K562 (cell line): ENCODE measurements at regions not wholly inside any gene's neighbourhood (a gene's known extent, or its start where the extent isn't known, plus 50 kb on each side); places are given as distances from the start of the nearest gene placed in this dataset.
"Not testable (repeated sequence)": the region's sequence is repeated elsewhere in the genome, so short reads cannot be mapped to it uniquely, and the experiment has no call there.

ENCODE experiments used
- ATAC-seq: fragments of 200-7000 bp; cut with Tn5 transposase; 3 replicates; pipeline ENCODE4 v1.9.1; 2020; ENCODE audit warnings: moderate library complexity
- BruUV-seq: library from RNA; stranded (reverse); fragments of 400-500 nt; replicated peaks from 2 replicates; lab custom pipeline; 2021; lab: Mats Ljungman, UMichigan
- CTCF ChIA-PET: fragments of 300-600 bp; formaldehyde crosslinking; extraction: SDS; loops from one replicate; lab custom pipeline; 2021; ENCODE audit warnings: low intra/inter-chr PET ratio; lab: Yijun Ruan, JAX
- POLR2A ChIA-PET: fragments of 300-600, 350-650 bp; sonication (Branson Sonifier 250); formaldehyde crosslinking; extraction: SDS; loops from one replicate; lab custom pipeline; 2021; ENCODE audit warnings: antibody characterized with exemption, inconsistent platforms; lab: Yijun Ruan, JAX
- DNase-seq, 4 experiments: peaks; one replicate each; pipeline versions ENCODE4 v3.0.0 to v3.0.0-alpha.2; 2011 to 2018; ENCODE audit warnings: low spot score in 3 of 4, mixed read lengths in 3 of 4; ENCODE audit errors: extremely low read depth in 1 of 4
- FAIRE-seq: peaks from 2 replicates; lab custom pipeline; 2011; peaks lifted over from hg19 to GRCh38; lab: Jason Lieb, UNC
- H2AFZ ChIP-seq: 2 replicates; pipeline ENCODE4 v1.6.0; 2011; ENCODE audit warnings: low read depth, low read length, control low read depth, inconsistent platforms
- H3K27ac ChIP-seq: fragments of 200-600 bp; 3 replicates; pipeline ENCODE4 v1.8.0; 2011; ENCODE audit warnings: low read depth, mild to moderate bottlenecking, control low read depth, inconsistent platforms, low read length, moderate library complexity, mixed read lengths; ENCODE audit errors: extremely low read depth
- H3K27me3 ChIP-seq, 2 experiments: fragments of 300-600 bp in 1 of 2; 2 replicates in 1 of 2; 3 replicates in 1 of 2; pipeline versions ENCODE4 v1.6.0 to v1.8.0; 2011; ENCODE audit warnings: inconsistent platforms in 2 of 2, low read length in 2 of 2, mild to moderate bottlenecking in 1 of 2, mixed read lengths in 1 of 2, moderate library complexity in 1 of 2; ENCODE audit not compliant: control insufficient read depth in 2 of 2, insufficient read depth in 2 of 2
- H3K36me3 ChIP-seq: fragments of 300-600 bp; 3 replicates; pipeline ENCODE4 v1.8.0; 2011; ENCODE audit warnings: mild to moderate bottlenecking, low read length, inconsistent platforms; ENCODE audit not compliant: control insufficient read depth, insufficient read depth
- H3K4me1 ChIP-seq, 2 experiments: fragments of 200-600 bp in 1 of 2; replicated peaks in 1 of 2; 2 replicates in 1 of 2; 3 replicates in 1 of 2; pipeline versions ENCODE4 v1.5.1 to v1.8.0; 2011; ENCODE audit warnings: inconsistent platforms in 2 of 2, low read length in 2 of 2, mild to moderate bottlenecking in 1 of 2, mixed read lengths in 1 of 2, moderate library complexity in 1 of 2; ENCODE audit not compliant: control insufficient read depth in 2 of 2, insufficient read depth in 2 of 2
- H3K4me2 ChIP-seq: 2 replicates; pipeline ENCODE4 v1.6.1; 2011; ENCODE audit warnings: low read length, control low read depth, inconsistent platforms, mixed read lengths; ENCODE audit not compliant: insufficient read depth
- H3K4me3 ChIP-seq: fragments of 200-600 bp; sonication (generic), shearing (Covaris generic); 2 replicates; pipeline ENCODE4 v1.5.1; 2016; ENCODE audit warnings: control low read depth, inconsistent platforms
- H3K79me2 ChIP-seq: fragments of 200-600 bp; 3 replicates; pipeline ENCODE4 v1.8.0; 2011; ENCODE audit warnings: low read length, inconsistent platforms; ENCODE audit not compliant: control insufficient read depth, insufficient read depth
- H3K9ac ChIP-seq, 2 experiments: 2 replicates each; pipeline versions ENCODE4 v1.6.0 to v1.6.1; 2011; ENCODE audit warnings: low read depth in 2 of 2, low read length in 2 of 2, control low read depth in 1 of 2, inconsistent platforms in 1 of 2, mild to moderate bottlenecking in 1 of 2, mixed read lengths in 1 of 2; ENCODE audit not compliant: insufficient read depth in 1 of 2
- H3K9me1 ChIP-seq: one replicate; pipeline ENCODE4 v1.6.0; 2011; ENCODE audit warnings: inconsistent platforms, mild to moderate bottlenecking, low read length, moderate library complexity; ENCODE audit not compliant: control insufficient read depth, insufficient read depth
- H3K9me3 ChIP-seq: replicated peaks from 2 replicates; pipeline ENCODE4 v1.5.1; 2011; ENCODE audit warnings: low read depth, low read length, inconsistent platforms; ENCODE audit not compliant: control insufficient read depth, insufficient read depth
- H4K20me1 ChIP-seq: replicated peaks from 2 replicates; pipeline ENCODE4 v1.6.1; 2011; ENCODE audit warnings: low read length, inconsistent platforms, mixed read lengths; ENCODE audit not compliant: control insufficient read depth, insufficient read depth
- POU5F1 ChIP-seq: fragments of 150-350 bp; IDR thresholded peaks from 2 replicates; pipeline ENCODE4 v1.6.1; 2014; ENCODE audit warnings: borderline replicate concordance, low read length, low read depth, mild to moderate bottlenecking; ENCODE audit not compliant: partially characterized antibody
- ZNF232 ChIP-seq: sonication (generic); formaldehyde crosslinking; IDR thresholded peaks from 2 replicates; pipeline ENCODE4 v1.8.0; 2022; ENCODE audit warnings: mild to moderate bottlenecking, missing genetic modification reagents
- ZNF507 ChIP-seq: conservative IDR thresholded peaks from 2 replicates; pipeline ENCODE4 v1.6.1; 2017; ENCODE audit warnings: missing genetic modification characterization, missing compliant biosample characterization
- WGBS: fragments of 100-300 bp; shearing (Covaris generic); methylation state at CpG from one replicate; pipeline ENCODE4 v1.1.6; 2016; ENCODE audit warnings: low coverage, mixed read lengths; ENCODE audit not compliant: insufficient coverage; ENCODE audit errors: missing lambda C conversion rate; 5-methylcytosine and 5-hydroxymethylcytosine counted together
- in situ Hi-C: fragments of 300-500 bp; cut with MboI; formaldehyde crosslinking; loops from 4 replicates; pipeline ENCODE4 v1.15.0; 2018; ENCODE audit warnings: inconsistent platforms, mixed read lengths
- intact Hi-C: fragments of 100-400 bp; cut with micrococcal nuclease; formaldehyde crosslinking; loops from 2 replicates; pipeline ENCODE4 v1.14.2; 2022
- TF ChIP-seq, protein P1 (sequence below): fragments of 450-650 bp; IDR thresholded peaks from one replicate; pipeline ENCODE4 v1.6.1; 2018; ENCODE audit warnings: mild to moderate bottlenecking, moderate library complexity; ENCODE audit not compliant: partially characterized antibody

DNA sequence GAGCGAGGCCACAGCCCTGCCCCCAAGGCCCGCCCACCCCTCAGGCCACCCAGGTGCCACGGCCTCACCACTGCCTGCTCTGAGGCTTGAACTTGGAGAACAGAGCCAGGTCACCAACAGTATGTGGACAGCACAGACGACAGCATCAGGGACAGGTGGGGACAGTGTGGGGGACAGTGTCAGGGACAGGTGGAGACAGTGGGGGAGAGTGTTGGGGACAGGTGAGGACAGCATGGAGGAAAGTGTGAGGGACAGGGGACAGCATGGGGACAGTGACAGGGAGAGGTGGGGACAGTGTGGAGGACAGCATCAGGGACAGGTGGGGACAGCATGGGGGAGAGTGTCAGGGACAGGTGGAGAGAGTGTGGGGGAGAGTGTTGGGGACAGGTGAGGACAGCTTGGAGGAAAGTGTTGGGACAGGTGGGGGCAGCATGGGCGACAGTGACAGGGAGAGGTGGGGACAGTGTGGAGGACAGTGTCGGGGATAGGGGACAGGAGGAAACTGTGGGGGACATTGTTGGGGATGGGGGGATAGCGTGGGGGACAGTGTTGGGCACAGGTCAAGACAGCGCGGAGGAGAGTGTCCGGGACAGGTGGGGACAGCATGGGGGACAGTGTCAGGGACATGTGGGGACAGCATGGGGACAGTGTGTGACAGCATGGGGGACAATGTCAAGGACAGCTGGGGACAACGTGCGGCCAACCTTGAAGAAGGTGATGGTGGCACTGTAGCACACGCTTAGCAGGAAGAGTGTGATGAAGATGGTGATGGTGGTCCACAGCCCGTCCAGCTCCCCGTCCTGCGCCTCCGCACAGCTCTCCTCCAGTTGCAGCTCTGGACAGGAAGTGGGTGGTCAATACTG is 114.9 kb downstream of the TMEM121 start (continued):
- TF ChIP-seq, protein P1, sequence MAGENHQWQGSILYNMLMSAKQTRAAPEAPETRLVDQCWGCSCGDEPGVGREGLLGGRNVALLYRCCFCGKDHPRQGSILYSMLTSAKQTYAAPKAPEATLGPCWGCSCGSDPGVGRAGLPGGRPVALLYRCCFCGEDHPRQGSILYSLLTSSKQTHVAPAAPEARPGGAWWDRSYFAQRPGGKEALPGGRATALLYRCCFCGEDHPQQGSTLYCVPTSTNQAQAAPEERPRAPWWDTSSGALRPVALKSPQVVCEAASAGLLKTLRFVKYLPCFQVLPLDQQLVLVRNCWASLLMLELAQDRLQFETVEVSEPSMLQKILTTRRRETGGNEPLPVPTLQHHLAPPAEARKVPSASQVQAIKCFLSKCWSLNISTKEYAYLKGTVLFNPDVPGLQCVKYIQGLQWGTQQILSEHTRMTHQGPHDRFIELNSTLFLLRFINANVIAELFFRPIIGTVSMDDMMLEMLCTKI: no peak
- no peak for TF ChIP-seq ZNF507 (tag)
- no peak for TF ChIP-seq POU5F1
- TF ChIP-seq ZNF232: no peak
- TF ChIP-seq, all 486 proteins: peak for 0

DNA sequence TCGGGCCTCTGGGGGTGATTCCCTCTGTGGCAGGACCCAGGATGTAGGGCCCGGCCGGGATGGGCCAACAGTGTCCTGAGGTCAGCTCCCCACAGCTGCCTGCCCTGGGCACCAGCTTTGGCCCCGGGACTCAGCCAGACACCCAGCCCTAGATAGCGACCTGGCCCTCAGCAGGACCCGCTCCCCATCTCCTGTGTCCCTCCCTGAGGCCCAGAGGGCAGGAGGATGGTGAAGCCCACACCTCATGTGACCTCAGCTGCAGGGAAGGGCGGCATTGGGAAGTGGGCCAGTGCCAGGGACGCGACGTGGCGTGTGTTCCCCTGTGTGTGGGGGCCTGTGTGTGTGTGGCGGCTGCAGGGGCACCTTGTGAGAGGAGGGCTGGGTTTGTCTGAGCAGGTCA is 115.6 kb downstream of the TMEM121 start:
- ATAC-seq, H3K4me3 ChIP-seq, H3K9me1 ChIP-seq, H3K9ac ChIP-seq, DNase-seq, intact Hi-C loops, H2AFZ ChIP-seq, in situ Hi-C loops, H3K9me3 ChIP-seq, H3K79me2 ChIP-seq, FAIRE-seq, H3K27ac ChIP-seq, BruUV-seq, H3K4me2 ChIP-seq, H4K20me1 ChIP-seq, CTCF ChIA-PET, H3K4me1 ChIP-seq, POLR2A ChIA-PET, H3K27me3 ChIP-seq, H3K36me3 ChIP-seq: not testable (repeated sequence)
- WGBS: 0% methylated on average over 1 of the region's 12 CpGs

DNA sequence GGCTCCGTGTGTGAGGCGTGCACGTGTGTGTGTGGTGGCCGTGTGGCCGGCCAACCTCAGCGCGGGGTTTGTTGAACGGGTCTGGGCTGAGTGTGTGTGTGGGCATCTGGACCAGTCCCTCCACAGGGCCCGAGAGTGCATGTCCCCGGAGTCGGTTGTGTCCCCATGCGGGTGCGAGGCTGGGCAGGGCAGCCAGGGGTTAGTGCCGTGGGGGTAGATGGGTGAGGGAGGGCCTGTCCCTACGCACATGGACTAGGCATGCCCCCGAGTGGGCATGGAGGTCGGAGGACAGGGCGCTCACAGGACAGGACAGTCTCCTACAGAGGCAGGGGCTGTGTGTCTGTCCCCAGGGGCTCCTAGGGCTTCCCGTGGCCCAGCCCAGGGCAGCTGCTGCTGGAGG is 116.1 kb downstream of the TMEM121 start:
- H3K27ac ChIP-seq, H3K9ac ChIP-seq, CTCF ChIA-PET, H3K4me1 ChIP-seq, H3K4me3 ChIP-seq, H3K36me3 ChIP-seq, FAIRE-seq, H3K4me2 ChIP-seq, intact Hi-C loops, H3K9me1 ChIP-seq, H4K20me1 ChIP-seq, ATAC-seq, BruUV-seq, POLR2A ChIA-PET, H3K27me3 ChIP-seq, DNase-seq, H3K79me2 ChIP-seq, H2AFZ ChIP-seq, H3K9me3 ChIP-seq, in situ Hi-C loops: not testable (repeated sequence)
- 0% methylated on average over 1 of the region's 19 CpGs for WGBS
